Tibial nerve (tissue), 4 donors: ENCODE measurements at regions not wholly inside any gene's neighbourhood (a gene's known extent, or its start where the extent isn't known, plus 50 kb on each side); places are given as distances from the start of the nearest gene placed in this dataset.

Experiments
- DNase-seq, 2 donors: peaks; one replicate each; pipeline ENCODE4 v3.0.0-alpha.2; 2019; ENCODE audit warnings: low spot score in 2 of 2
- H3K27ac ChIP-seq, 4 donors: fragments of 200-600 bp; sonication (generic) in 3 of 4; one replicate each; pipeline ENCODE4 v1.5.1; 2017 to 2019; ENCODE audit warnings: mild to moderate bottlenecking in 1 of 4
- H3K27me3 ChIP-seq, 2 donors: fragments of 200-600 bp; sonication (generic) in 1 of 2; one replicate each; pipeline versions ENCODE4 v1.5.1 to v1.6.0; 2017 to 2019
- H3K36me3 ChIP-seq, 3 donors: fragments of 200-600 bp; sonication (generic); one replicate each; pipeline ENCODE4 v1.5.1; 2018 to 2019
- H3K4me1 ChIP-seq, 4 donors: fragments of 200-600 bp; sonication (generic) in 3 of 4; one replicate each; pipeline ENCODE4 v1.5.1; 2017 to 2019
- H3K4me3 ChIP-seq, 4 donors: fragments of 200-600 bp; sonication (generic) in 3 of 4; one replicate each; pipeline ENCODE4 v1.5.1; 2017 to 2019; ENCODE audit warnings: mild to moderate bottlenecking in 1 of 4, moderate library complexity in 1 of 4
- H3K9me3 ChIP-seq, 4 donors: fragments of 200-600 bp; sonication (generic) in 3 of 4; one replicate each; pipeline ENCODE4 v1.5.1; 2017 to 2019
- EP300 ChIP-seq, 2 donors: sonication (generic); formaldehyde crosslinking; IDR thresholded peaks; one replicate each; pipeline ENCODE4 v1.6.1; 2017; ENCODE audit warnings: antibody characterized with exemption in 2 of 2, mild to moderate bottlenecking in 1 of 2
- POLR2A ChIP-seq, 2 donors: fragments of 450-650 bp; IDR thresholded peaks; one replicate each; pipeline ENCODE4 v1.6.1; 2017; ENCODE audit warnings: antibody characterized with exemption in 2 of 2, mild to moderate bottlenecking in 2 of 2, moderate library complexity in 2 of 2
- WGBS, 2 donors: methylation state at CpG; one replicate each; pipeline ENCODE4 v1.1.5; 2018; 5-methylcytosine and 5-hydroxymethylcytosine counted together
- TF ChIP-seq, protein P1 (sequence below), 5 experiments: fragments of 200-600 bp in 3 of 5; fragments of 450-650 bp in 2 of 5; sonication (generic) in 3 of 5; IDR thresholded peaks; one replicate each; pipeline ENCODE4 v1.5.1; 2016 to 2019; ENCODE audit warnings: antibody characterized with exemption in 5 of 5, mild to moderate bottlenecking in 3 of 5, moderate library complexity in 2 of 5

DNA sequence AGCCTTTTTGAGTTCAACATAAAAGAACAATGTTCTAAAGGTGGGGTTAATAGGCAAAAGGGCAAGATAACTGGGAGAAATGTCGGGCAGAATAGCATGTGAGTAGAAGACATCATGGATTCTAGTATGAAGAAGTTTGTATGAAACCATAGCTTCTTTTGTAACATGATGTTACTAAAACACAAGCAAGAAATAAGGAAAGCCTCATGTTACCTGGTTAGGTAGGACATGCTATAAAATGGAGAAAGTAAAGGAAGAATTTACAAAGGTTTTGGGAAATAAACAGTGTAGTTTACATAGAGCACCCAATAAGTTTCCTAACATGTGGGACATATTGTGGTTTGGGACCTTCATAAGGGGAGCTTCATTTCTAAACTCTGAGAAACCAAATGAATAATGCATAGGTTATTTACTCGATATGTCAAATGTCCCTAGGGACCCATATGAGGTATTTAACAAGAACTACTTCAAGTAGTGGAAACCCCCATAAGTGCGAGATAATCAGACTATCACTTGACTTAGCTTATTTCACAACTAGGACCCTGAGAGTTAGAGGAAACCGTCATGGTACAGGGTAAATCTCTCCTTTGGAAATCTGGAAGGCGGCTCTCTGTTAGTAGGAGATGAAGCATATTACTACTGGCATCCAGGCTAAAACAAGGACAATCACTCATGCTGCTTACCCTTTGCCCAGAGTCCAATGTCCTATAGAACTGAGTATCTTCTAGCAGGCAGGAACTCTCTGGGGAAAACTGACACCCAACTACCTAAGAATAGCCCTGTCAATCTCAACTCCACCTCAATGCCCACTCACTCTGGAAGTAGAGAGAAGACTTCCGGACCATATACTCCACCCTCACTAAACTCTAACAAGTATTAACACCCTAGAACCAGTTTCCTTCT, 57.5 kb downstream of the ILRUN start:
- Histone ChIP-seq H3K36me3 (peaks cover 0 to 28% (median 0%) of the 10 kb centered on the region in 3 donors), H3K9me3 (no peaks in the 10 kb centered on the region), H3K4me1 (no peaks in the 10 kb centered on the region), H3K4me3 (no peak overlapping the region), H3K27me3 (no peaks in the 10 kb centered on the region), H3K27ac (no peak overlapping the region)
- TF ChIP-seq EP300 (IDR thresholded peaks at IDR 0.05) (no peak), POLR2A (IDR thresholded peaks at IDR 0.05) (no peak)
- TF ChIP-seq, protein P1, sequence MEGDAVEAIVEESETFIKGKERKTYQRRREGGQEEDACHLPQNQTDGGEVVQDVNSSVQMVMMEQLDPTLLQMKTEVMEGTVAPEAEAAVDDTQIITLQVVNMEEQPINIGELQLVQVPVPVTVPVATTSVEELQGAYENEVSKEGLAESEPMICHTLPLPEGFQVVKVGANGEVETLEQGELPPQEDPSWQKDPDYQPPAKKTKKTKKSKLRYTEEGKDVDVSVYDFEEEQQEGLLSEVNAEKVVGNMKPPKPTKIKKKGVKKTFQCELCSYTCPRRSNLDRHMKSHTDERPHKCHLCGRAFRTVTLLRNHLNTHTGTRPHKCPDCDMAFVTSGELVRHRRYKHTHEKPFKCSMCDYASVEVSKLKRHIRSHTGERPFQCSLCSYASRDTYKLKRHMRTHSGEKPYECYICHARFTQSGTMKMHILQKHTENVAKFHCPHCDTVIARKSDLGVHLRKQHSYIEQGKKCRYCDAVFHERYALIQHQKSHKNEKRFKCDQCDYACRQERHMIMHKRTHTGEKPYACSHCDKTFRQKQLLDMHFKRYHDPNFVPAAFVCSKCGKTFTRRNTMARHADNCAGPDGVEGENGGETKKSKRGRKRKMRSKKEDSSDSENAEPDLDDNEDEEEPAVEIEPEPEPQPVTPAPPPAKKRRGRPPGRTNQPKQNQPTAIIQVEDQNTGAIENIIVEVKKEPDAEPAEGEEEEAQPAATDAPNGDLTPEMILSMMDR (IDR thresholded peaks at IDR 0.05), result no peak
- DNase-seq, result no peak
- WGBS, 2 donors, result 88% methylated on average over 6 of the region's 6 CpGs

DNA sequence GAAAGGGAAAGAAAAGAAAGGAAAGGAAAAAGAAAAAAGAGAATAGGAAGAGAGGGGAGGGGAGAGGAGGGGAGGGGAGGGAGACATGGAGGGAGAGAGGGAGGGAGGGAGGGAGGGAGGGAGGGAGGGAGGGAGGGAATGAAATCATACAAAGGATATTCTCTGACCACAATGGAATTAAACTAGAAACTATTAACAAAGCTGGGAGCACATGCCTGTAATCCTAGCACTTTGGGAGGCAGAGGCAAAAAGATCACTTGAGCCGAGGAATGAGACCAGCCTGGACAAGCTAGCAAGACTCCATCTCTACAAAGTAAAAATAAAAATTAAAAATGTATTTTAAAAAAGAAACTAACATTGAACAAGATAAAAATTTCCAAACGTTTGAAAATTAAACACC, 62.8 kb downstream of the ILRUN start:
- 66 to 73% methylated on average over 2 of the region's 2 CpGs for WGBS, 2 donors
- Histone ChIP-seq H3K27ac (no peak overlapping the region), H3K4me1 (peaks cover 0 to 11% (median 0%) of the 10 kb centered on the region in 4 donors), H3K27me3 (no peaks in the 10 kb centered on the region), H3K36me3 (peaks cover 0 to 15% (median 0%) of the 10 kb centered on the region in 3 donors), H3K9me3 (no peaks in the 10 kb centered on the region), H3K4me3 (no peak overlapping the region)
- no peak for TF ChIP-seq POLR2A (IDR thresholded peaks at IDR 0.05)
- TF ChIP-seq, protein P1 (IDR thresholded peaks at IDR 0.05), result no peak
- no peak for TF ChIP-seq EP300 (IDR thresholded peaks at IDR 0.05)
- no peak for DNase-seq

DNA sequence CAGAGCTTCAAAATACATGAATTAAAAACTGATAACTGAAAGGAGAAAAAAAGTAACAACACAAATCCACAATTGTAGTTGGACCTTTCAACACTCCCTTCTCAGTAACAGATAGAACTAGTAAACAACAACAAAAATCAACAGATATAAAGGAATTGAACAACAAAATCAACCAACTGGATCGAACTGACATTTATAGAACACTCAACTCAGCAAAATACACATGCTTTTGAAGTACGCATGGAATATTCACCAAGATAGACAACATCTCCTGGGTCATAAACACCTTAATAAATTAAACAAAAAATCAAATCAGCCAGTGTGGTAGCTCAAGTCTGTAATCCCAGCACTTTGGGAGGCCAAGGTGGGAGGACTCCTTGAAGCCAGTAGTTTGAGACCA, 63.3 kb downstream of the ILRUN start:
- 90 to 97% methylated on average over 2 of the region's 2 CpGs for WGBS, 2 donors

DNA sequence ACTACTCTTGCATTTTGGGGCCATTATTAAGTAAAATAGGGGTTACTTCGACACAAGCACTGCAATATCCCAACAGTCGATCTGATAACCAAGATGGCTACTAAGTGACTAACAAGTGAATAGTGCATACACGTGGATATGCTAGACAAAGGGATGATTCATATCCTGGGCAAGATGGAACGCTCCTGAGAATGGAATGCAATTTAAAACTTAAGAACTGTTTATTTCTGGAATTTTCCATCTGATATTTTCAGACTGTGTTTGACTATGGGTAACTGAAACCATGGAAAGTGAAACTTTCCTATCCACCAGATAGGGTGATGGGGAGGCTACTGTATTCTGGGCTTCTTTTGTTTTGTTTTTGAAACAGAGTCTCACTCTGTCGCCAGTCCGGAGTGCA, 66.5 kb downstream of the ILRUN start:
- no peaks in the 10 kb centered on the region for H3K27me3 ChIP-seq
- H3K36me3 ChIP-seq, result no peaks in the 10 kb centered on the region
- no peak for DNase-seq
- no peak overlapping the region for H3K27ac ChIP-seq
- WGBS, 2 donors, result 64 to 67% methylated on average over 6 of the region's 6 CpGs
- peaks cover 0 to 11% (median 0%) of the 10 kb centered on the region in 4 donors for H3K4me1 ChIP-seq
- no peaks in the 10 kb centered on the region for H3K9me3 ChIP-seq
- TF ChIP-seq, protein P1 (IDR thresholded peaks at IDR 0.05), result no peak
- no peak for TF ChIP-seq EP300 (IDR thresholded peaks at IDR 0.05)
- no peak for TF ChIP-seq POLR2A (IDR thresholded peaks at IDR 0.05)
- H3K4me3 ChIP-seq, result no peak overlapping the region

More for the DNA sequence above, 63.3 kb downstream of the ILRUN start:
- Histone ChIP-seq H3K4me1 (peaks cover 0 to 11% (median 0%) of the 10 kb centered on the region in 4 donors), H3K4me3 (no peak overlapping the region), H3K27ac (no peak overlapping the region), H3K9me3 (no peaks in the 10 kb centered on the region), H3K27me3 (no peaks in the 10 kb centered on the region), H3K36me3 (peaks cover 0 to 11% (median 0%) of the 10 kb centered on the region in 3 donors)
- DNase-seq, result no peak
- TF ChIP-seq, protein P1 (IDR thresholded peaks at IDR 0.05), result no peak
- no peak for TF ChIP-seq POLR2A (IDR thresholded peaks at IDR 0.05)
- no peak for TF ChIP-seq EP300 (IDR thresholded peaks at IDR 0.05)

DNA sequence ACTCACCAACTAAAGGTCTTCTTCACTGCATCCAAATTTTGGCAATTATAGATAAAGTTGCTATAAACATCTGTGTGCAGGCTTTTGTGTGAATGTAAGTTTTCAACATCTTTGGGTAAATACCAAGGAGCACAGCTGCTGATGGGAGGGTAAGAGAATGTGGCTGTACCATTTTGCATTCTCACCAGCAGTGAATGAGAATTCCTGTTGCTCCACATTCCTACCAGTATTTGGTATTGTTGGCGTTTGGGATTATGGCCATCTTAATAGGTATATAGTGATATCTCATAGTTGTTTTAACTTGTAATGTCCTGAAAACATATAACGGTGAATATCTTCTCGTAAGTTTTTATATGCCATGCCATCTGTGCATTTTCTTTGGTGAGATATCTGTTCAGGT, 69.3 kb downstream of the ILRUN start:
- H3K27ac ChIP-seq, result no peak overlapping the region
- no peak for DNase-seq
- H3K9me3 ChIP-seq, result no peaks in the 10 kb centered on the region
- no peak overlapping the region for H3K4me3 ChIP-seq
- no peaks in the 10 kb centered on the region for H3K27me3 ChIP-seq
- peaks cover 0 to 11% (median 0%) of the 10 kb centered on the region in 4 donors for H3K4me1 ChIP-seq
- no peaks in the 10 kb centered on the region for H3K36me3 ChIP-seq
- 92 to 94% methylated on average over 3 of the region's 3 CpGs for WGBS, 2 donors
- TF ChIP-seq, protein P1 (IDR thresholded peaks at IDR 0.05), result no peak
- TF ChIP-seq POLR2A (IDR thresholded peaks at IDR 0.05), result no peak
- TF ChIP-seq EP300 (IDR thresholded peaks at IDR 0.05), result no peak
